HCT116 (cell line): ENCODE measurements at regions not wholly inside any gene's neighbourhood (a gene's known extent, or its start where the extent isn't known, plus 50 kb on each side); places are given as distances from the start of the nearest gene placed in this dataset.

Experiments
- ATAC-seq: fragments of 200-7000 bp; cut with Tn5 transposase; 2 replicates; pipeline ENCODE4 v1.9.1; 2020; ENCODE audit warnings: mild to moderate bottlenecking, moderate library complexity
- BruUV-seq: library from RNA; stranded (reverse); fragments of 400-500 nt; replicated peaks from 2 replicates; lab custom pipeline; 2021; lab: Mats Ljungman, UMichigan
- CTCF ChIA-PET: fragments of 300-600 bp; sonication (Branson Sonifier 250); formaldehyde crosslinking; loops from one replicate; lab custom pipeline; 2021; ENCODE audit warnings: antibody characterized with exemption; lab: Charles Lee
- POLR2A ChIA-PET: fragments of 300-600, 350-600 bp; sonication (Branson Sonifier 250); formaldehyde crosslinking; loops from one replicate; lab custom pipeline; 2021; ENCODE audit warnings: antibody characterized with exemption; lab: Charles Lee
- RAD21 ChIA-PET, 2 experiments: fragments of 300-600 bp; sonication (Branson Sonifier 250); formaldehyde crosslinking; loops; one replicate each; lab custom pipeline; 2023; ENCODE audit warnings: low total read pairs in 2 of 2; ENCODE audit not compliant: uncharacterized antibody in 2 of 2, unreplicated experiment in 2 of 2, low non-redundant PET in 1 of 2; lab: Charles Lee
- DNase-seq: peaks from one replicate; pipeline ENCODE4 v3.0.0-alpha.2; 2010; ENCODE audit warnings: low read depth, low spot score
- H2AFZ ChIP-seq: fragments of 200-600 bp; shearing (Covaris generic), sonication (generic); 2 replicates; pipeline ENCODE4 v1.6.1; 2017; ENCODE audit warnings: low read depth, mixed run types, mixed read lengths, antibody characterized with exemption, low read length; ENCODE audit not compliant: poor library complexity, severe bottlenecking
- H3K27ac ChIP-seq: 2 replicates; pipeline ENCODE4 v1.5.1; 2012; ENCODE audit warnings: low read depth, low read length
- H3K27me3 ChIP-seq: fragments of 200-600 bp; sonication (generic); 2 replicates; pipeline ENCODE4 v1.6.1; 2016; ENCODE audit warnings: mixed run types, low read length, mixed read lengths; ENCODE audit not compliant: insufficient read depth
- H3K36me3 ChIP-seq, 2 experiments: fragments of 200-500 bp in 1 of 2; fragments of 200-600 bp in 1 of 2; sonication (Bioruptor generic) in 1 of 2; sonication (generic) in 1 of 2; 2 replicates each; pipeline versions ENCODE4 v1.5.1 to v1.6.1; 2014 to 2016; ENCODE audit warnings: low read length in 2 of 2, inconsistent platforms in 1 of 2, mixed read lengths in 1 of 2, mixed run types in 1 of 2; ENCODE audit not compliant: insufficient read depth in 2 of 2, control insufficient read depth in 1 of 2
- H3K4me1 ChIP-seq, 2 experiments: fragments of 200-600 bp in 1 of 2; sonication (generic) in 1 of 2; 2 replicates each; pipeline versions ENCODE4 v1.5.1 to v1.6.1; 2012 to 2017; ENCODE audit warnings: low read length in 2 of 2, inconsistent platforms in 1 of 2, mild to moderate bottlenecking in 1 of 2, mixed read lengths in 1 of 2, mixed run types in 1 of 2, moderate library complexity in 1 of 2; ENCODE audit not compliant: insufficient read depth in 2 of 2, control insufficient read depth in 1 of 2
- H3K4me2 ChIP-seq: fragments of 200-600 bp; sonication (generic); 2 replicates; pipeline ENCODE4 v1.6.1; 2017; ENCODE audit warnings: mixed run types, low read length, mixed read lengths
- H3K4me3 ChIP-seq, 2 experiments: fragments of 200-600 bp in 1 of 2; sonication (generic) in 1 of 2; replicated peaks in 1 of 2; 2 replicates each; pipeline ENCODE4 v1.5.1; 2011 to 2016; ENCODE audit warnings: low read length in 2 of 2, control low read depth in 1 of 2, low read depth in 1 of 2, mild to moderate bottlenecking in 1 of 2, mixed read lengths in 1 of 2, mixed run types in 1 of 2
- H3K79me2 ChIP-seq: fragments of 200-600 bp; sonication (generic); 2 replicates; pipeline ENCODE4 v1.6.1; 2017; ENCODE audit warnings: mild to moderate bottlenecking, mixed run types, low read length, moderate library complexity, mixed read lengths; ENCODE audit not compliant: insufficient read depth
- H3K9ac ChIP-seq: fragments of 200-600 bp; sonication (generic); 2 replicates; pipeline ENCODE4 v1.6.1; 2016; ENCODE audit warnings: low read length, mixed read lengths
- H3K9me2 ChIP-seq: fragments of 200-600 bp; sonication (generic), shearing (Covaris generic); 2 replicates; pipeline ENCODE4 v1.6.1; 2017; ENCODE audit warnings: mixed run types, mild to moderate bottlenecking, moderate library complexity; ENCODE audit not compliant: insufficient read depth
- H3K9me3 ChIP-seq, 2 experiments: fragments of 200-500 bp in 1 of 2; fragments of 200-600 bp in 1 of 2; sonication (Bioruptor generic) in 1 of 2; sonication (generic) in 1 of 2; 2 replicates each; pipeline ENCODE4 v1.6.1; 2014 to 2017; ENCODE audit warnings: low read length in 2 of 2, mixed read lengths in 2 of 2, inconsistent platforms in 1 of 2, low read depth in 1 of 2, mild to moderate bottlenecking in 1 of 2, mixed run types in 1 of 2, moderate library complexity in 1 of 2; ENCODE audit not compliant: control insufficient read depth in 1 of 2, insufficient read depth in 1 of 2
- H4K20me1 ChIP-seq: fragments of 200-600 bp; sonication (generic), shearing (Covaris generic); 2 replicates; pipeline ENCODE4 v1.6.1; 2017; ENCODE audit warnings: mixed run types, mild to moderate bottlenecking, moderate library complexity; ENCODE audit not compliant: insufficient read depth
- CBX3 ChIP-seq: IDR thresholded peaks from 2 replicates; pipeline ENCODE4 v1.6.1; 2012; ENCODE audit warnings: low read depth
- CEBPB ChIP-seq: IDR thresholded peaks from 2 replicates; pipeline ENCODE4 v1.6.1; 2012; ENCODE audit warnings: low read depth
- EGR1 ChIP-seq: IDR thresholded peaks from 2 replicates; pipeline ENCODE4 v1.6.1; 2012; ENCODE audit warnings: low read depth
- JUND ChIP-seq: IDR thresholded peaks from 2 replicates; pipeline ENCODE4 v1.6.1; 2012
- MAX ChIP-seq: IDR thresholded peaks from 2 replicates; pipeline ENCODE4 v1.6.1; 2012
- POLR2A ChIP-seq: IDR thresholded peaks from 2 replicates; pipeline ENCODE4 v1.7.0; 2011; ENCODE audit warnings: borderline replicate concordance; ENCODE audit not compliant: insufficient read depth, insufficient read length; ENCODE audit errors: extremely low read depth
- POLR2AphosphoS5 ChIP-seq: IDR thresholded peaks from 2 replicates; pipeline ENCODE4 v1.6.1; 2011; ENCODE audit warnings: mild to moderate bottlenecking, low read depth, low read length, moderate library complexity
- RAD21 ChIP-seq: IDR thresholded peaks from 2 replicates; pipeline ENCODE4 v1.6.1; 2012; ENCODE audit warnings: low read depth, mild to moderate bottlenecking
- SIN3A ChIP-seq: IDR thresholded peaks from 2 replicates; pipeline ENCODE4 v1.6.1; 2012; ENCODE audit warnings: low read depth
- SP1 ChIP-seq: IDR thresholded peaks from 2 replicates; pipeline ENCODE4 v1.6.1; 2012; ENCODE audit warnings: low read depth
- SRF ChIP-seq: IDR thresholded peaks from 2 replicates; pipeline ENCODE4 v1.6.1; 2012; ENCODE audit warnings: low read depth
- TCF7L2 ChIP-seq: IDR thresholded peaks from 2 replicates; pipeline ENCODE4 v1.7.0; 2011; ENCODE audit warnings: borderline replicate concordance, inconsistent platforms; ENCODE audit not compliant: insufficient read depth, insufficient read length; ENCODE audit errors: extremely low read depth
- YY1 ChIP-seq: IDR thresholded peaks from 2 replicates; pipeline ENCODE4 v1.6.1; 2011; ENCODE audit warnings: low read length, low read depth, moderate library complexity, mild to moderate bottlenecking; ENCODE audit not compliant: insufficient replicate concordance; ENCODE audit errors: extremely low read depth
- ZBTB33 ChIP-seq: IDR thresholded peaks from 2 replicates; pipeline ENCODE4 v1.6.1; 2011; ENCODE audit warnings: mild to moderate bottlenecking, low read length, moderate library complexity; ENCODE audit not compliant: insufficient replicate concordance; ENCODE audit errors: extremely low read depth
- ZFX ChIP-seq: fragments of 450-650 bp; IDR thresholded peaks from 2 replicates; pipeline ENCODE4 v1.6.1; 2017
- intact Hi-C: fragments of 100-400 bp; cut with micrococcal nuclease; formaldehyde crosslinking; loops from 2 replicates; pipeline ENCODE4 v1.10.0; 2022
- TF ChIP-seq, protein P1 (sequence below), 3 experiments: fragments of 200-600 bp in 1 of 3; sonication (generic) in 1 of 3; IDR thresholded peaks in 2 of 3; conservative IDR thresholded peaks in 1 of 3; 2 replicates each; pipeline ENCODE4 v1.5.1; 2012 to 2017; ENCODE audit warnings: low read depth in 2 of 3, low read length in 2 of 3, antibody characterized with exemption in 1 of 3, borderline replicate concordance in 1 of 3, control low read depth in 1 of 3, mild to moderate bottlenecking in 1 of 3, mixed read lengths in 1 of 3, mixed run types in 1 of 3, moderate library complexity in 1 of 3; ENCODE audit not compliant: insufficient read depth in 1 of 3
- TF ChIP-seq, protein P2 (sequence below): IDR thresholded peaks from 2 replicates; pipeline ENCODE4 v1.6.1; 2012
- TF ChIP-seq, protein P3 (sequence below): IDR thresholded peaks from 2 replicates; pipeline ENCODE4 v1.6.1; 2012; ENCODE audit warnings: low read depth

GRCh38 chr3:107205358-107205757 is 171.9 kb upstream of the CCDC54 start:
- ChIA-PET POLR2A (no interaction called here), CTCF (interaction anchor here (0.6 to 1.8 kb wide), 4 partner anchors 8 to 1060 kb away, joined by 3 to 7 read pairs (median 4); no protein-coding TSS in a partner anchor), RAD21 (no interaction called here)
- Histone ChIP-seq H3K4me1 (peaks cover 12 to 20% of the 10 kb centered on the region in 2 experiments; a peak in 3 of 4 replicates), H2AFZ (peak overlapping the region; percentile 17), H3K9me2 (no peaks in the 10 kb centered on the region), H3K4me2 (no peak overlapping the region), H3K27ac (no peak overlapping the region)
- TF ChIP-seq, protein P1, sequence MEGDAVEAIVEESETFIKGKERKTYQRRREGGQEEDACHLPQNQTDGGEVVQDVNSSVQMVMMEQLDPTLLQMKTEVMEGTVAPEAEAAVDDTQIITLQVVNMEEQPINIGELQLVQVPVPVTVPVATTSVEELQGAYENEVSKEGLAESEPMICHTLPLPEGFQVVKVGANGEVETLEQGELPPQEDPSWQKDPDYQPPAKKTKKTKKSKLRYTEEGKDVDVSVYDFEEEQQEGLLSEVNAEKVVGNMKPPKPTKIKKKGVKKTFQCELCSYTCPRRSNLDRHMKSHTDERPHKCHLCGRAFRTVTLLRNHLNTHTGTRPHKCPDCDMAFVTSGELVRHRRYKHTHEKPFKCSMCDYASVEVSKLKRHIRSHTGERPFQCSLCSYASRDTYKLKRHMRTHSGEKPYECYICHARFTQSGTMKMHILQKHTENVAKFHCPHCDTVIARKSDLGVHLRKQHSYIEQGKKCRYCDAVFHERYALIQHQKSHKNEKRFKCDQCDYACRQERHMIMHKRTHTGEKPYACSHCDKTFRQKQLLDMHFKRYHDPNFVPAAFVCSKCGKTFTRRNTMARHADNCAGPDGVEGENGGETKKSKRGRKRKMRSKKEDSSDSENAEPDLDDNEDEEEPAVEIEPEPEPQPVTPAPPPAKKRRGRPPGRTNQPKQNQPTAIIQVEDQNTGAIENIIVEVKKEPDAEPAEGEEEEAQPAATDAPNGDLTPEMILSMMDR (IDR thresholded peaks at IDR 0.05 in 2 of 3, conservative IDR thresholded peaks at IDR 0.05 in 1 of 3; ENCODE audit: borderline replicate concordance in 1 of 3, insufficient read depth in 1 of 3, low read depth in 2 of 3, low read length in 2 of 3), result no peak
- no peak for TF ChIP-seq SIN3A
- TF ChIP-seq, protein P2, sequence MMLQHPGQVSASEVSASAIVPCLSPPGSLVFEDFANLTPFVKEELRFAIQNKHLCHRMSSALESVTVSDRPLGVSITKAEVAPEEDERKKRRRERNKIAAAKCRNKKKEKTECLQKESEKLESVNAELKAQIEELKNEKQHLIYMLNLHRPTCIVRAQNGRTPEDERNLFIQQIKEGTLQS, result no peak
- TF ChIP-seq CBX3, result no peak
- TF ChIP-seq TCF7L2, result no peak
- TF ChIP-seq RAD21, result no peak
- TF ChIP-seq, protein P3, sequence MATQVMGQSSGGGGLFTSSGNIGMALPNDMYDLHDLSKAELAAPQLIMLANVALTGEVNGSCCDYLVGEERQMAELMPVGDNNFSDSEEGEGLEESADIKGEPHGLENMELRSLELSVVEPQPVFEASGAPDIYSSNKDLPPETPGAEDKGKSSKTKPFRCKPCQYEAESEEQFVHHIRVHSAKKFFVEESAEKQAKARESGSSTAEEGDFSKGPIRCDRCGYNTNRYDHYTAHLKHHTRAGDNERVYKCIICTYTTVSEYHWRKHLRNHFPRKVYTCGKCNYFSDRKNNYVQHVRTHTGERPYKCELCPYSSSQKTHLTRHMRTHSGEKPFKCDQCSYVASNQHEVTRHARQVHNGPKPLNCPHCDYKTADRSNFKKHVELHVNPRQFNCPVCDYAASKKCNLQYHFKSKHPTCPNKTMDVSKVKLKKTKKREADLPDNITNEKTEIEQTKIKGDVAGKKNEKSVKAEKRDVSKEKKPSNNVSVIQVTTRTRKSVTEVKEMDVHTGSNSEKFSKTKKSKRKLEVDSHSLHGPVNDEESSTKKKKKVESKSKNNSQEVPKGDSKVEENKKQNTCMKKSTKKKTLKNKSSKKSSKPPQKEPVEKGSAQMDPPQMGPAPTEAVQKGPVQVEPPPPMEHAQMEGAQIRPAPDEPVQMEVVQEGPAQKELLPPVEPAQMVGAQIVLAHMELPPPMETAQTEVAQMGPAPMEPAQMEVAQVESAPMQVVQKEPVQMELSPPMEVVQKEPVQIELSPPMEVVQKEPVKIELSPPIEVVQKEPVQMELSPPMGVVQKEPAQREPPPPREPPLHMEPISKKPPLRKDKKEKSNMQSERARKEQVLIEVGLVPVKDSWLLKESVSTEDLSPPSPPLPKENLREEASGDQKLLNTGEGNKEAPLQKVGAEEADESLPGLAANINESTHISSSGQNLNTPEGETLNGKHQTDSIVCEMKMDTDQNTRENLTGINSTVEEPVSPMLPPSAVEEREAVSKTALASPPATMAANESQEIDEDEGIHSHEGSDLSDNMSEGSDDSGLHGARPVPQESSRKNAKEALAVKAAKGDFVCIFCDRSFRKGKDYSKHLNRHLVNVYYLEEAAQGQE, result no peak
- no peak for TF ChIP-seq YY1
- TF ChIP-seq SRF, result no peak
- TF ChIP-seq POLR2A, result no peak
- TF ChIP-seq POLR2AphosphoS5, result no peak
- TF ChIP-seq SP1, result no peak
- TF ChIP-seq CEBPB, result no peak
- no peak for TF ChIP-seq EGR1
- no peak for TF ChIP-seq ZFX
- TF ChIP-seq MAX, result no peak
- TF ChIP-seq ZBTB33, result no peak
- no peak for TF ChIP-seq JUND
- TF ChIP-seq, all 23 proteins: peak for 0
- no peak for DNase-seq
- no TSS peak for BruUV-seq
- Histone ChIP-seq H3K79me2 (no peaks in the 10 kb centered on the region), H3K9me3 (no peaks in the 10 kb centered on the region), H4K20me1 (no peaks in the 10 kb centered on the region), H3K27me3 (no peaks in the 10 kb centered on the region), H3K36me3 (no peaks in the 10 kb centered on the region), H3K4me3 (no peak overlapping the region), H3K9ac (no peak overlapping the region)
- intact Hi-C loops, result no loop called here
- ATAC-seq, result no peak
